ENCODE measurements at regions not wholly inside any gene's neighbourhood (a gene's known extent, or its start where the extent isn't known, plus 50 kb on each side); places are given as distances from the start of the nearest gene placed in this dataset.
"Not testable (repeated sequence)": the region's sequence is repeated elsewhere in the genome, so short reads cannot be mapped to it uniquely, and the experiment has no call there.

- H3K27ac ChIP-seq = no peak overlapping the region
- TF ChIP-seq POLR2A (IDR thresholded peaks at IDR 0.05) = no peak
- TF ChIP-seq CTCF (IDR thresholded peaks at IDR 0.05) = no peak
- TF ChIP-seq POLR2AphosphoS5 (IDR thresholded peaks at IDR 0.05) = no peak
- H3K4me1 ChIP-seq (replicated peaks) = no peaks in the 10 kb centered on the region
- H3K36me3 ChIP-seq = no peaks in the 10 kb centered on the region
- no peaks in the 10 kb centered on the region for H3K9me3 ChIP-seq
- no peak overlapping the region for H3K4me3 ChIP-seq
- no peak for DNase-seq (ENCODE audit: low spot score)
- no peaks in the 10 kb centered on the region for H3K27me3 ChIP-seq (replicated peaks; ENCODE audit: insufficient read depth)
- WGBS = 88% methylated on average over 2 of the region's 2 CpGs
- intact Hi-C loops (cut with DNase I) = no loop called here
These were observed 523.6 kb downstream of the KIF20B start for GRCh38 chr10:90224791-90225566.

- no peak overlapping the region for H3K4me3 ChIP-seq
- H3K27me3 ChIP-seq (replicated peaks; ENCODE audit: insufficient read depth) = no peaks in the 10 kb centered on the region
- H3K9me3 ChIP-seq = no peaks in the 10 kb centered on the region
- DNase-seq (ENCODE audit: low spot score) = no peak
- H3K4me1 ChIP-seq (replicated peaks) = no peaks in the 10 kb centered on the region
- H3K36me3 ChIP-seq = no peaks in the 10 kb centered on the region
- 88% methylated on average over 3 of the region's 3 CpGs for WGBS
- H3K27ac ChIP-seq = no peak overlapping the region
- intact Hi-C loops (cut with DNase I) = no loop called here
- TF ChIP-seq POLR2A (IDR thresholded peaks at IDR 0.05) (no peak), CTCF (IDR thresholded peaks at IDR 0.05) (no peak), POLR2AphosphoS5 (IDR thresholded peaks at IDR 0.05) (no peak)
These were observed 525.1 kb downstream of the KIF20B start for GRCh38 chr10:90226517-90226916.

- Histone ChIP-seq H3K4me1 (replicated peaks) (no peaks in the 10 kb centered on the region), H3K4me3 (no peak overlapping the region), H3K27me3 (replicated peaks; ENCODE audit: insufficient read depth) (no peaks in the 10 kb centered on the region), H3K9me3 (no peaks in the 10 kb centered on the region), H3K27ac (no peak overlapping the region), H3K36me3 (no peaks in the 10 kb centered on the region)
- intact Hi-C loops (cut with DNase I) = no loop called here
- TF ChIP-seq POLR2A (IDR thresholded peaks at IDR 0.05) (no peak), CTCF (IDR thresholded peaks at IDR 0.05) (no peak), POLR2AphosphoS5 (IDR thresholded peaks at IDR 0.05) (no peak)
- 35% methylated on average over 2 of the region's 2 CpGs for WGBS
- DNase-seq (ENCODE audit: low spot score) = no peak
These were observed 525.8 kb downstream of the KIF20B start for GRCh38 chr10:90227217-90227656.

- H3K27ac ChIP-seq = no peak overlapping the region
- no peak overlapping the region for H3K4me3 ChIP-seq
- no peaks in the 10 kb centered on the region for H3K4me1 ChIP-seq (replicated peaks)
- WGBS = 68% methylated on average over 2 of the region's 2 CpGs
- DNase-seq (ENCODE audit: low spot score) = no peak
- intact Hi-C loops (cut with DNase I) = no loop called here
- TF ChIP-seq POLR2AphosphoS5 (IDR thresholded peaks at IDR 0.05) = no peak
- TF ChIP-seq POLR2A (IDR thresholded peaks at IDR 0.05) = no peak
- H3K27me3 ChIP-seq (replicated peaks; ENCODE audit: insufficient read depth) = no peaks in the 10 kb centered on the region
- H3K36me3 ChIP-seq = no peaks in the 10 kb centered on the region
- H3K9me3 ChIP-seq = no peaks in the 10 kb centered on the region
These were observed 526.4 kb downstream of the KIF20B start for GRCh38 chr10:90227786-90228185.

GRCh38 chr10:90229486-90229885, 528.1 kb downstream of the KIF20B start:
- Histone ChIP-seq H3K36me3 (no peaks in the 10 kb centered on the region), H3K4me1 (replicated peaks) (no peaks in the 10 kb centered on the region), H3K9me3 (no peaks in the 10 kb centered on the region), H3K27ac (no peak overlapping the region), H3K4me3 (no peak overlapping the region), H3K27me3 (replicated peaks; ENCODE audit: insufficient read depth) (no peaks in the 10 kb centered on the region)
- DNase-seq (ENCODE audit: low spot score) = no peak
- intact Hi-C loops (cut with DNase I) = no loop called here
- TF ChIP-seq POLR2A (IDR thresholded peaks at IDR 0.05) (no peak), CTCF (IDR thresholded peaks at IDR 0.05) (no peak), POLR2AphosphoS5 (IDR thresholded peaks at IDR 0.05) (no peak)
- WGBS = 95% methylated on average over 2 of the region's 2 CpGs

- H3K9me3 ChIP-seq; H3K36me3 ChIP-seq; DNase-seq (ENCODE audit: low spot score); intact Hi-C loops (cut with DNase I); H3K27ac ChIP-seq; H3K4me1 ChIP-seq (replicated peaks); H3K4me3 ChIP-seq; H3K27me3 ChIP-seq (replicated peaks; ENCODE audit: insufficient read depth): not testable (repeated sequence)
- 15% methylated on average over 1 of the region's 1 CpG for WGBS
These were observed 532.4 kb downstream of the KIF20B start for GRCh38 chr10:90233805-90234204.
